HEK293 (cell line): ENCODE measurements at regions not wholly inside any gene's neighbourhood (a gene's known extent, or its start where the extent isn't known, plus 50 kb on each side); places are given as distances from the start of the nearest gene placed in this dataset.

ENCODE experiments used
- TRIM28 ChIP-seq: IDR thresholded peaks from 2 replicates; pipeline ENCODE4 v1.6.1; 2011; ENCODE audit warnings: low read length, control low read depth, borderline replicate concordance
- ZBTB48 ChIP-seq: fragments of 450-650 bp; formaldehyde crosslinking; IDR thresholded peaks from 2 replicates; pipeline ENCODE4 v1.5.1; 2016; ENCODE audit warnings: missing biosample characterization, missing genetic modification characterization
- ZNF112 ChIP-seq: fragments of 450-650 bp; formaldehyde crosslinking; IDR thresholded peaks from 2 replicates; pipeline ENCODE4 v1.5.0; 2017; ENCODE audit warnings: missing biosample characterization, missing genetic modification characterization
- ZNF133 ChIP-seq: fragments of 450-650 bp; formaldehyde crosslinking; IDR thresholded peaks from 2 replicates; pipeline ENCODE4 v1.5.1; 2016; ENCODE audit warnings: missing biosample characterization, missing genetic modification characterization
- ZNF266 ChIP-seq: fragments of 450-650 bp; formaldehyde crosslinking; IDR thresholded peaks from 2 replicates; pipeline ENCODE4 v1.5.1; 2016; ENCODE audit warnings: missing biosample characterization, missing genetic modification characterization, low read depth
- ZNF677 ChIP-seq: fragments of 450-650 bp; IDR thresholded peaks from 2 replicates; pipeline ENCODE4 v1.5.0; 2018; ENCODE audit warnings: missing biosample characterization, mild to moderate bottlenecking, missing genetic modification characterization, moderate library complexity
- ZNF707 ChIP-seq: fragments of 450-650 bp; formaldehyde crosslinking; IDR thresholded peaks from 2 replicates; pipeline ENCODE4 v1.5.1; 2016; ENCODE audit warnings: missing biosample characterization, missing genetic modification characterization
- ZSCAN30 ChIP-seq: fragments of 450-650 bp; IDR thresholded peaks from 2 replicates; pipeline ENCODE4 v1.5.1; 2018; ENCODE audit warnings: missing biosample characterization, mild to moderate bottlenecking, missing genetic modification characterization, moderate library complexity
- TF ChIP-seq, protein P1 (sequence below): fragments of 450-650 bp; formaldehyde crosslinking; IDR thresholded peaks from 2 replicates; pipeline ENCODE4 v1.5.1; 2016; ENCODE audit warnings: missing biosample characterization, missing genetic modification characterization
- TF ChIP-seq, protein P2 (sequence below): fragments of 450-650 bp; formaldehyde crosslinking; IDR thresholded peaks from 2 replicates; pipeline ENCODE4 v1.5.1; 2016; ENCODE audit warnings: missing biosample characterization, missing genetic modification characterization, low read depth
- TF ChIP-seq, protein P3 (sequence below): fragments of 450-650 bp; formaldehyde crosslinking; IDR thresholded peaks from 2 replicates; pipeline ENCODE4 v1.5.1; 2016; ENCODE audit warnings: missing biosample characterization, missing genetic modification characterization
- TF ChIP-seq, protein P4 (sequence below): fragments of 450-650 bp; IDR thresholded peaks from 2 replicates; pipeline ENCODE4 v1.5.1; 2018; ENCODE audit warnings: missing biosample characterization, missing genetic modification characterization

DNA sequence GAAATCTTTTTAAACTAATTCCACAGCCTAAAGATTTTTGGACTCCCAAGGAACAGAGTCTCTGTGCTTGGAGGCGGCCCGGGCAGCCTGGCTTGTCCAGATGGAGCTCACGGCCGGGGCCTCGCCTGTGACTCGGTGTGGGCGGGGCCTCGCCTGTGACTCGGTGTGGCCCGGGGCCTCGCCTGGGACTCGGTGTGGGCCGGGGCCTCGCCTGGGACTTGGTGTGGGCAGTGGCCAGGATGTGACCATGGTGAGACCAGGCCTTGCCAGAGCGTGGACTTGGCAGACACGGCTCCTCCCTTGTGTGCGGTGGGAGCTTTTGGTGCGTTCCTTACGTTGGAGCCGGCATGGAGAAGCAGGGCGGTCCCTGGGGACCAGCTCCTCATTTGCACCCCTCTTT, 92.3 kb downstream of the METRNL start:
- TF ChIP-seq ZNF112 (tag by site-specific recombination) = no peak
- TF ChIP-seq ZNF707 (tag by site-specific recombination) = no peak
- TF ChIP-seq, protein P1, sequence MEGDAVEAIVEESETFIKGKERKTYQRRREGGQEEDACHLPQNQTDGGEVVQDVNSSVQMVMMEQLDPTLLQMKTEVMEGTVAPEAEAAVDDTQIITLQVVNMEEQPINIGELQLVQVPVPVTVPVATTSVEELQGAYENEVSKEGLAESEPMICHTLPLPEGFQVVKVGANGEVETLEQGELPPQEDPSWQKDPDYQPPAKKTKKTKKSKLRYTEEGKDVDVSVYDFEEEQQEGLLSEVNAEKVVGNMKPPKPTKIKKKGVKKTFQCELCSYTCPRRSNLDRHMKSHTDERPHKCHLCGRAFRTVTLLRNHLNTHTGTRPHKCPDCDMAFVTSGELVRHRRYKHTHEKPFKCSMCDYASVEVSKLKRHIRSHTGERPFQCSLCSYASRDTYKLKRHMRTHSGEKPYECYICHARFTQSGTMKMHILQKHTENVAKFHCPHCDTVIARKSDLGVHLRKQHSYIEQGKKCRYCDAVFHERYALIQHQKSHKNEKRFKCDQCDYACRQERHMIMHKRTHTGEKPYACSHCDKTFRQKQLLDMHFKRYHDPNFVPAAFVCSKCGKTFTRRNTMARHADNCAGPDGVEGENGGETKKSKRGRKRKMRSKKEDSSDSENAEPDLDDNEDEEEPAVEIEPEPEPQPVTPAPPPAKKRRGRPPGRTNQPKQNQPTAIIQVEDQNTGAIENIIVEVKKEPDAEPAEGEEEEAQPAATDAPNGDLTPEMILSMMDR = no peak
- no peak for TF ChIP-seq TRIM28
- TF ChIP-seq, protein P2, sequence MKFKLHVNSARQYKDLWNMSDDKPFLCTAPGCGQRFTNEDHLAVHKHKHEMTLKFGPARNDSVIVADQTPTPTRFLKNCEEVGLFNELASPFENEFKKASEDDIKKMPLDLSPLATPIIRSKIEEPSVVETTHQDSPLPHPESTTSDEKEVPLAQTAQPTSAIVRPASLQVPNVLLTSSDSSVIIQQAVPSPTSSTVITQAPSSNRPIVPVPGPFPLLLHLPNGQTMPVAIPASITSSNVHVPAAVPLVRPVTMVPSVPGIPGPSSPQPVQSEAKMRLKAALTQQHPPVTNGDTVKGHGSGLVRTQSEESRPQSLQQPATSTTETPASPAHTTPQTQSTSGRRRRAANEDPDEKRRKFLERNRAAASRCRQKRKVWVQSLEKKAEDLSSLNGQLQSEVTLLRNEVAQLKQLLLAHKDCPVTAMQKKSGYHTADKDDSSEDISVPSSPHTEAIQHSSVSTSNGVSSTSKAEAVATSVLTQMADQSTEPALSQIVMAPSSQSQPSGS (tag by site-specific recombination) = no peak
- TF ChIP-seq ZBTB48 (tag by site-specific recombination) = no peak
- TF ChIP-seq ZNF266 = no peak
- TF ChIP-seq, protein P3, sequence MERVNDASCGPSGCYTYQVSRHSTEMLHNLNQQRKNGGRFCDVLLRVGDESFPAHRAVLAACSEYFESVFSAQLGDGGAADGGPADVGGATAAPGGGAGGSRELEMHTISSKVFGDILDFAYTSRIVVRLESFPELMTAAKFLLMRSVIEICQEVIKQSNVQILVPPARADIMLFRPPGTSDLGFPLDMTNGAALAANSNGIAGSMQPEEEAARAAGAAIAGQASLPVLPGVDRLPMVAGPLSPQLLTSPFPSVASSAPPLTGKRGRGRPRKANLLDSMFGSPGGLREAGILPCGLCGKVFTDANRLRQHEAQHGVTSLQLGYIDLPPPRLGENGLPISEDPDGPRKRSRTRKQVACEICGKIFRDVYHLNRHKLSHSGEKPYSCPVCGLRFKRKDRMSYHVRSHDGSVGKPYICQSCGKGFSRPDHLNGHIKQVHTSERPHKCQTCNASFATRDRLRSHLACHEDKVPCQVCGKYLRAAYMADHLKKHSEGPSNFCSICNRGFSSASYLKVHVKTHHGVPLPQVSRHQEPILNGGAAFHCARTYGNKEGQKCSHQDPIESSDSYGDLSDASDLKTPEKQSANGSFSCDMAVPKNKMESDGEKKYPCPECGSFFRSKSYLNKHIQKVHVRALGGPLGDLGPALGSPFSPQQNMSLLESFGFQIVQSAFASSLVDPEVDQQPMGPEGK (tag by site-specific recombination) = no peak
- no peak for TF ChIP-seq ZNF133 (tag by site-specific recombination)
- no peak for TF ChIP-seq ZSCAN30 (tag by site-specific recombination)
- TF ChIP-seq ZNF677 = no peak
- TF ChIP-seq, protein P4, sequence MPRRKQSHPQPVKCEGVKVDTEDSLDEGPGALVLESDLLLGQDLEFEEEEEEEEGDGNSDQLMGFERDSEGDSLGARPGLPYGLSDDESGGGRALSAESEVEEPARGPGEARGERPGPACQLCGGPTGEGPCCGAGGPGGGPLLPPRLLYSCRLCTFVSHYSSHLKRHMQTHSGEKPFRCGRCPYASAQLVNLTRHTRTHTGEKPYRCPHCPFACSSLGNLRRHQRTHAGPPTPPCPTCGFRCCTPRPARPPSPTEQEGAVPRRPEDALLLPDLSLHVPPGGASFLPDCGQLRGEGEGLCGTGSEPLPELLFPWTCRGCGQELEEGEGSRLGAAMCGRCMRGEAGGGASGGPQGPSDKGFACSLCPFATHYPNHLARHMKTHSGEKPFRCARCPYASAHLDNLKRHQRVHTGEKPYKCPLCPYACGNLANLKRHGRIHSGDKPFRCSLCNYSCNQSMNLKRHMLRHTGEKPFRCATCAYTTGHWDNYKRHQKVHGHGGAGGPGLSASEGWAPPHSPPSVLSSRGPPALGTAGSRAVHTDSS = no peak
